ENCODE measurements at regions not wholly inside any gene's neighbourhood (a gene's known extent, or its start where the extent isn't known, plus 50 kb on each side); places are given as distances from the start of the nearest gene placed in this dataset.

- Histone ChIP-seq H3K9ac (ENCODE audit: low read depth in 1 of 2, low read length in 2 of 2) (no peak overlapping the region), H3K4me3 (ENCODE audit: low read depth in 1 of 3, low read length in 3 of 3) (no peak overlapping the region), H3K9me3 (ENCODE audit: control insufficient read depth in 4 of 4, low read length in 3 of 4) (no peaks in the 10 kb centered on the region), H3K36me3 (ENCODE audit: control insufficient read depth in 4 of 4, insufficient read depth in 3 of 4, low read depth in 1 of 4, low read length in 3 of 4) (no peaks in the 10 kb centered on the region), H3K4me1 (ENCODE audit: control insufficient read depth in 4 of 4, insufficient read depth in 4 of 4, low read length in 3 of 4) (no peaks in the 10 kb centered on the region), H3K27me3 (ENCODE audit: control insufficient read depth in 4 of 4, insufficient read depth in 4 of 4, low read length in 3 of 4) (no peaks in the 10 kb centered on the region), H3K27ac (ENCODE audit: low read depth in 1 of 2, low read length in 2 of 2) (no peak overlapping the region)
- no peak for DNase-seq (ENCODE audit: low spot score)
- WGBS = 81% methylated on average over 3 of the region's 3 CpGs
- no peak for TF ChIP-seq RAD21 (IDR thresholded peaks at IDR 0.05)
- no peak for TF ChIP-seq GABPA (IDR thresholded peaks at IDR 0.05 in 1 of 2, conservative IDR thresholded peaks at IDR 0.05 in 1 of 2)
- no peak for TF ChIP-seq HNF4G (IDR thresholded peaks at IDR 0.05)
- TF ChIP-seq TAF1 (conservative IDR thresholded peaks at IDR 0.05) = no peak
- no peak for TF ChIP-seq FOXA2 (IDR thresholded peaks at IDR 0.05)
- TF ChIP-seq ATF3 (IDR thresholded peaks at IDR 0.05) = no peak
- no peak for TF ChIP-seq RXRA (IDR thresholded peaks at IDR 0.05)
- no peak for TF ChIP-seq EGR1 (IDR thresholded peaks at IDR 0.05; ENCODE audit: low read depth in 2 of 2)
- TF ChIP-seq, protein P1, sequence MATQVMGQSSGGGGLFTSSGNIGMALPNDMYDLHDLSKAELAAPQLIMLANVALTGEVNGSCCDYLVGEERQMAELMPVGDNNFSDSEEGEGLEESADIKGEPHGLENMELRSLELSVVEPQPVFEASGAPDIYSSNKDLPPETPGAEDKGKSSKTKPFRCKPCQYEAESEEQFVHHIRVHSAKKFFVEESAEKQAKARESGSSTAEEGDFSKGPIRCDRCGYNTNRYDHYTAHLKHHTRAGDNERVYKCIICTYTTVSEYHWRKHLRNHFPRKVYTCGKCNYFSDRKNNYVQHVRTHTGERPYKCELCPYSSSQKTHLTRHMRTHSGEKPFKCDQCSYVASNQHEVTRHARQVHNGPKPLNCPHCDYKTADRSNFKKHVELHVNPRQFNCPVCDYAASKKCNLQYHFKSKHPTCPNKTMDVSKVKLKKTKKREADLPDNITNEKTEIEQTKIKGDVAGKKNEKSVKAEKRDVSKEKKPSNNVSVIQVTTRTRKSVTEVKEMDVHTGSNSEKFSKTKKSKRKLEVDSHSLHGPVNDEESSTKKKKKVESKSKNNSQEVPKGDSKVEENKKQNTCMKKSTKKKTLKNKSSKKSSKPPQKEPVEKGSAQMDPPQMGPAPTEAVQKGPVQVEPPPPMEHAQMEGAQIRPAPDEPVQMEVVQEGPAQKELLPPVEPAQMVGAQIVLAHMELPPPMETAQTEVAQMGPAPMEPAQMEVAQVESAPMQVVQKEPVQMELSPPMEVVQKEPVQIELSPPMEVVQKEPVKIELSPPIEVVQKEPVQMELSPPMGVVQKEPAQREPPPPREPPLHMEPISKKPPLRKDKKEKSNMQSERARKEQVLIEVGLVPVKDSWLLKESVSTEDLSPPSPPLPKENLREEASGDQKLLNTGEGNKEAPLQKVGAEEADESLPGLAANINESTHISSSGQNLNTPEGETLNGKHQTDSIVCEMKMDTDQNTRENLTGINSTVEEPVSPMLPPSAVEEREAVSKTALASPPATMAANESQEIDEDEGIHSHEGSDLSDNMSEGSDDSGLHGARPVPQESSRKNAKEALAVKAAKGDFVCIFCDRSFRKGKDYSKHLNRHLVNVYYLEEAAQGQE (IDR thresholded peaks at IDR 0.05) = no peak
- no peak for TF ChIP-seq CTCF (IDR thresholded peaks at IDR 0.05; ENCODE audit: low read depth, low read length, missing input control)
Measured at GRCh38 chr18:57983965-57984364, 60.1 kb upstream of the NEDD4L start.

DNA sequence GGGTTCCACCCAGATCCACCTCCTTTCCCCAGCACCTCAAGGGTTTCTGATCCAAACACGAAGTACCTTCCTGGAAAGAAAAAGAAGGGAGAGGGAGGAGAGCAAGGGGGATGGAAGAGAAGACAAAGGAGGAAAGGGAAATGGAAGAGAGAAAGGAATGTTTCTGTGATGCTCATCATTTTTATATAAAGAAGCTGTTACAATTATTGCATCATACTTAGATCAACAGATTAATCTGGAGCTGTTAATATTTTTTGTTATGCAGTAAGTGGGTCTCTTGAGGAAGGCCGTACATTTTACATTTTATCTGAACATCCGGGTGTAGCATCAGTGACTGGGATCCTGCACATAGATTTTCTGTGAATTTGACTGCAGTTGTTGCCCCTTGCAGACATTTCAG, 60.6 kb upstream of the NEDD4L start:
- WGBS = 80% methylated on average over 3 of the region's 3 CpGs
- Histone ChIP-seq H3K27ac (ENCODE audit: low read depth in 1 of 2, low read length in 2 of 2) (no peak overlapping the region), H3K4me3 (ENCODE audit: low read depth in 1 of 3, low read length in 3 of 3) (no peak overlapping the region), H3K9ac (ENCODE audit: low read depth in 1 of 2, low read length in 2 of 2) (no peak overlapping the region), H3K9me3 (ENCODE audit: control insufficient read depth in 4 of 4, low read length in 3 of 4) (no peaks in the 10 kb centered on the region), H3K4me1 (ENCODE audit: control insufficient read depth in 4 of 4, insufficient read depth in 4 of 4, low read length in 3 of 4) (no peaks in the 10 kb centered on the region), H3K36me3 (ENCODE audit: control insufficient read depth in 4 of 4, insufficient read depth in 3 of 4, low read depth in 1 of 4, low read length in 3 of 4) (no peaks in the 10 kb centered on the region), H3K27me3 (ENCODE audit: control insufficient read depth in 4 of 4, insufficient read depth in 4 of 4, low read length in 3 of 4) (no peaks in the 10 kb centered on the region)
- DNase-seq (ENCODE audit: low spot score) = no peak
- TF ChIP-seq ATF3 (IDR thresholded peaks at IDR 0.05) (no peak), FOXA2 (IDR thresholded peaks at IDR 0.05) (no peak), FOXA1 (IDR thresholded peaks at IDR 0.05) (no peak), RAD21 (IDR thresholded peaks at IDR 0.05) (no peak), HNF4G (IDR thresholded peaks at IDR 0.05) (no peak), CTCF (IDR thresholded peaks at IDR 0.05; ENCODE audit: low read depth, low read length, missing input control) (no peak), SP1 (IDR thresholded peaks at IDR 0.05) (no peak), EGR1 (IDR thresholded peaks at IDR 0.05; ENCODE audit: low read depth in 2 of 2) (no peak), YY1 (IDR thresholded peaks at IDR 0.05) (no peak), JUND (IDR thresholded peaks at IDR 0.05) (no peak)
- TF ChIP-seq, protein P2, sequence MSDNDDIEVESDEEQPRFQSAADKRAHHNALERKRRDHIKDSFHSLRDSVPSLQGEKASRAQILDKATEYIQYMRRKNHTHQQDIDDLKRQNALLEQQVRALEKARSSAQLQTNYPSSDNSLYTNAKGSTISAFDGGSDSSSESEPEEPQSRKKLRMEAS (IDR thresholded peaks at IDR 0.05) = no peak
- TF ChIP-seq, protein P1 (IDR thresholded peaks at IDR 0.05) = no peak

Data from liver (tissue), 8 donors.